ENCODE measurements at regions not wholly inside any gene's neighbourhood (a gene's known extent, or its start where the extent isn't known, plus 50 kb on each side); places are given as distances from the start of the nearest gene placed in this dataset.

GRCh38 chr14:40394634-40395340 is 962.6 kb upstream of the FBXO33 start:
- TF ChIP-seq TAF1 (conservative IDR thresholded peaks at IDR 0.05): no peak
- no peak for TF ChIP-seq HNF4A (conservative IDR thresholded peaks at IDR 0.05)
- TF ChIP-seq HNF4G (IDR thresholded peaks at IDR 0.05): no peak
- no peak for TF ChIP-seq FOXA2 (IDR thresholded peaks at IDR 0.05)
- no peak for TF ChIP-seq RAD21 (IDR thresholded peaks at IDR 0.05)
- TF ChIP-seq EGR1 (IDR thresholded peaks at IDR 0.05; ENCODE audit: low read depth in 2 of 2): no peak
- no peak for TF ChIP-seq MAX (IDR thresholded peaks at IDR 0.05)
- TF ChIP-seq CTCF (IDR thresholded peaks at IDR 0.05; ENCODE audit: low read depth, low read length, missing input control): no peak
- no peak for TF ChIP-seq REST (IDR thresholded peaks at IDR 0.05)
- no peak for TF ChIP-seq NR2F2 (IDR thresholded peaks at IDR 0.05)
- TF ChIP-seq RXRA (IDR thresholded peaks at IDR 0.05): no peak
- TF ChIP-seq JUND (IDR thresholded peaks at IDR 0.05): no peak
- no peak for TF ChIP-seq SP1 (IDR thresholded peaks at IDR 0.05)
- TF ChIP-seq YY1 (IDR thresholded peaks at IDR 0.05): no peak
- TF ChIP-seq ATF3 (IDR thresholded peaks at IDR 0.05): no peak
- TF ChIP-seq GABPA (IDR thresholded peaks at IDR 0.05 in 1 of 2, conservative IDR thresholded peaks at IDR 0.05 in 1 of 2): no peak
- TF ChIP-seq ZBTB33 (IDR thresholded peaks at IDR 0.05): no peak

More at GRCh38 chr14:40394634-40395340, 962.6 kb upstream of the FBXO33 start:
- Histone ChIP-seq H3K4me3 (ENCODE audit: low read depth in 1 of 3, low read length in 3 of 3) (no peak overlapping the region), H3K27me3 (ENCODE audit: control insufficient read depth in 4 of 4, insufficient read depth in 4 of 4, low read length in 3 of 4) (no peaks in the 10 kb centered on the region), H3K4me1 (ENCODE audit: control insufficient read depth in 4 of 4, insufficient read depth in 4 of 4, low read length in 3 of 4) (no peaks in the 10 kb centered on the region), H3K36me3 (ENCODE audit: control insufficient read depth in 4 of 4, insufficient read depth in 3 of 4, low read depth in 1 of 4, low read length in 3 of 4) (no peaks in the 10 kb centered on the region), H3K27ac (ENCODE audit: low read depth in 1 of 2, low read length in 2 of 2) (no peak overlapping the region), H3K9me3 (ENCODE audit: control insufficient read depth in 4 of 4, low read length in 3 of 4) (no peaks in the 10 kb centered on the region), H3K9ac (ENCODE audit: low read depth in 1 of 2, low read length in 2 of 2) (no peak overlapping the region)
- 75% methylated on average over 3 of the region's 3 CpGs for WGBS
- no peak for DNase-seq (ENCODE audit: low spot score)
